GM23338 (cell line): ENCODE measurements at regions not wholly inside any gene's neighbourhood (a gene's known extent, or its start where the extent isn't known, plus 50 kb on each side); places are given as distances from the start of the nearest gene placed in this dataset.

Experiments used
- ATAC-seq: fragments of 200-7000 bp; cut with Tn5 transposase; 3 replicates; pipeline ENCODE4 v1.9.1; 2020
- DNase-seq: peaks from one replicate; pipeline ENCODE4 v3.0.0-alpha.2; 2015; ENCODE audit warnings: low spot score
- H2AFZ ChIP-seq: fragments of 200-600 bp; sonication (generic); 2 replicates; pipeline ENCODE4 v1.8.0; 2016; ENCODE audit warnings: antibody characterized with exemption, mild to moderate bottlenecking, moderate library complexity
- H3F3A ChIP-seq: fragments of 200-600 bp; sonication (generic); replicated peaks from 2 replicates; pipeline ENCODE4 v1.8.0; 2017; ENCODE audit warnings: antibody characterized with exemption, mixed run types, low read depth
- H3K27ac ChIP-seq: fragments of 200-600 bp; sonication (generic); 2 replicates; pipeline ENCODE4 v1.6.1; 2016; ENCODE audit warnings: low read depth
- H3K27me3 ChIP-seq: fragments of 200-600 bp; sonication (generic); 2 replicates; pipeline ENCODE4 v1.8.0; 2016; ENCODE audit warnings: mild to moderate bottlenecking, mixed run types, moderate library complexity; ENCODE audit not compliant: insufficient read depth
- H3K36me3 ChIP-seq: fragments of 200-600 bp; sonication (generic); 2 replicates; pipeline ENCODE4 v1.8.0; 2016; ENCODE audit warnings: mild to moderate bottlenecking; ENCODE audit not compliant: insufficient read depth
- H3K4me1 ChIP-seq: fragments of 200-600 bp; sonication (generic); 2 replicates; pipeline ENCODE4 v1.8.0; 2016; ENCODE audit warnings: mild to moderate bottlenecking, moderate library complexity; ENCODE audit not compliant: insufficient read depth
- H3K4me2 ChIP-seq: fragments of 200-600 bp; sonication (generic); 2 replicates; pipeline ENCODE4 v1.7.1; 2017; ENCODE audit warnings: mixed run types
- H3K4me3 ChIP-seq: fragments of 200-600 bp; sonication (generic); 2 replicates; pipeline ENCODE4 v1.6.1; 2016; ENCODE audit warnings: mixed run types
- H3K79me2 ChIP-seq: fragments of 200-600 bp; sonication (generic); replicated peaks from 2 replicates; pipeline ENCODE4 v1.8.0; 2017; ENCODE audit warnings: mild to moderate bottlenecking; ENCODE audit not compliant: insufficient read depth
- H3K9me2 ChIP-seq: fragments of 200-600 bp; sonication (generic); 2 replicates; pipeline ENCODE4 v1.8.0; 2017; ENCODE audit not compliant: insufficient read depth
- H4K20me1 ChIP-seq: fragments of 200-600 bp; sonication (generic); replicated peaks from 2 replicates; pipeline ENCODE4 v1.8.0; 2017; ENCODE audit warnings: mild to moderate bottlenecking; ENCODE audit not compliant: insufficient read depth
- H3K27ac Mint-ChIP-seq: 2 replicates; pipeline ENCODE4 v1.8.0; 2020; ENCODE audit warnings: inconsistent platforms, mild to moderate bottlenecking, moderate library complexity, mixed read lengths
- H3K27me3 Mint-ChIP-seq: 3 replicates; pipeline ENCODE4 v1.8.0; 2022; ENCODE audit warnings: low read depth, mild to moderate bottlenecking, moderate library complexity, mixed read lengths, inconsistent platforms; ENCODE audit not compliant: insufficient read depth, poor library complexity
- H3K36me3 Mint-ChIP-seq: 3 replicates; pipeline ENCODE4 v1.8.0; 2021; ENCODE audit warnings: low read depth, mild to moderate bottlenecking, inconsistent platforms, moderate library complexity, mixed read lengths
- H3K4me1 Mint-ChIP-seq: 3 replicates; pipeline ENCODE4 v1.8.0; 2020; ENCODE audit warnings: mild to moderate bottlenecking, inconsistent platforms, mixed read lengths
- H3K4me3 Mint-ChIP-seq: 3 replicates; pipeline ENCODE4 v1.8.0; 2021; ENCODE audit warnings: moderate library complexity, mild to moderate bottlenecking, inconsistent platforms, mixed read lengths
- H3K9me3 Mint-ChIP-seq: 3 replicates; pipeline ENCODE4 v1.8.0; 2020; ENCODE audit warnings: moderate library complexity, mild to moderate bottlenecking, inconsistent platforms, mixed read lengths
- CREB1 ChIP-seq: fragments of 250-450 bp; sonication (Bioruptor Pico); IDR thresholded peaks from 2 replicates; pipeline ENCODE4 v1.5.0; 2020; ENCODE audit warnings: low read depth, mild to moderate bottlenecking, moderate library complexity
- EZH2 ChIP-seq: fragments of 200-600 bp; sonication (generic); IDR thresholded peaks from one replicate; pipeline ENCODE4 v1.8.0; 2017; ENCODE audit warnings: antibody characterized with exemption, mild to moderate bottlenecking, low read depth; ENCODE audit not compliant: unreplicated experiment
- EZH2phosphoT487 ChIP-seq: fragments of 200-600 bp; sonication (generic); IDR thresholded peaks from one replicate; pipeline ENCODE4 v1.8.1; 2018; ENCODE audit warnings: antibody characterized with exemption; ENCODE audit not compliant: unreplicated experiment
- JUNB ChIP-seq: IDR thresholded peaks from one replicate; pipeline ENCODE4 v1.6.1; 2016; ENCODE audit warnings: antibody characterized with exemption; ENCODE audit not compliant: unreplicated experiment
- NANOG ChIP-seq: IDR thresholded peaks from 2 replicates; pipeline ENCODE4 v1.6.1; 2016; ENCODE audit warnings: antibody characterized with exemption, borderline replicate concordance
- POLR2AphosphoS5 ChIP-seq: IDR thresholded peaks from 2 replicates; pipeline ENCODE4 v1.6.1; 2016; ENCODE audit warnings: antibody characterized with exemption, low read depth
- STAT1 ChIP-seq: IDR thresholded peaks from one replicate; pipeline ENCODE4 v1.6.1; 2016; ENCODE audit warnings: antibody characterized with exemption; ENCODE audit not compliant: unreplicated experiment
- ZNF114 ChIP-seq: fragments of 250-450 bp; sonication (Bioruptor Pico); IDR thresholded peaks from 2 replicates; pipeline ENCODE4 v1.5.0; 2020; ENCODE audit warnings: mild to moderate bottlenecking, moderate library complexity
- ZNF331 ChIP-seq: fragments of 250-450 bp; sonication (Bioruptor Pico); IDR thresholded peaks from 2 replicates; pipeline ENCODE4 v1.5.0; 2020; ENCODE audit warnings: low read depth, mild to moderate bottlenecking, moderate library complexity
- TF ChIP-seq, protein P1 (sequence below): fragments of 250-450 bp; sonication (Bioruptor Pico); IDR thresholded peaks from 2 replicates; pipeline ENCODE4 v1.5.0; 2020; ENCODE audit warnings: mild to moderate bottlenecking, moderate library complexity
- TF ChIP-seq, protein P2 (sequence below): IDR thresholded peaks from one replicate; pipeline ENCODE4 v1.6.1; 2018; ENCODE audit warnings: antibody characterized with exemption; ENCODE audit not compliant: unreplicated experiment
- TF ChIP-seq, protein P3 (sequence below): IDR thresholded peaks from 2 replicates; pipeline ENCODE4 v1.6.1; 2016; ENCODE audit warnings: antibody characterized with exemption
- TF ChIP-seq, protein P4 (sequence below), 2 experiments: fragments of 200-600 bp in 1 of 2; sonication (generic) in 1 of 2; conservative IDR thresholded peaks; 2 replicates each; pipeline versions ENCODE4 v1.5.1 to v1.6.1; 2016 to 2017; ENCODE audit warnings: antibody characterized with exemption in 2 of 2, low read depth in 2 of 2, mild to moderate bottlenecking in 2 of 2, moderate library complexity in 1 of 2

DNA sequence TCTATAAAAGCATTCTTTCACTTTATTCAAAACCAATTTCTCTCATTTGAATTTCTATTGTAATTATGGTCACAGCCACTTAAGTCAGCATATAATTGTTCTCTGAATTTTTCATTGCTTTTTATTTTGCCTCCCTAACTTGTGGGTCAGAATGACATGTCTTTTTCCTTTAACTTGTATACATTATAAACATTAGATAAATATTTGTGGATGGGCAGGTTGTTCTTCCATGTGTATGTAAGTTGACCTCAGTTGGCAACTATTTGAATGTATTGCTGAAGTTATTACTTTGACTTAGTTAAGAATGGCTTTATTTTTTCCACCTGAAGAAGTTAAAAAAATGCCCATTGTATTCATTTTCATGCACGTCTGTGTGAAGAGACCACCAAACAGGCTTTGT, 83.0 kb upstream of the MAP3K7 start:
- ATAC-seq (no peak), DNase-seq (peak; percentile 14)
- Histone ChIP-seq H3K9me2 (peaks cover 14% of the 10 kb centered on the region), H3K4me1 (peaks cover 45% of the 10 kb centered on the region), H3K36me3 (no peaks in the 10 kb centered on the region), H3K4me2 (peak overlapping the region; percentile 52), H3K4me3 (peak overlapping the region; percentile 10), H4K20me1 (no peaks in the 10 kb centered on the region), H3K27me3 (no peaks in the 10 kb centered on the region), H3K27ac (peak overlapping the region; percentile 86), H2AFZ (no peak overlapping the region), H3F3A (0 out of 2 replicates have a peak, but pooled peaks cover 5% of the 10 kb centered on the region), H3K79me2 (no peaks in the 10 kb centered on the region)
- peaks cover 4% of the 10 kb centered on the region for H3K27me3 Mint-ChIP-seq
- peaks cover 30% of the 10 kb centered on the region for H3K4me1 Mint-ChIP-seq
- peaks cover 4% of the 10 kb centered on the region for H3K36me3 Mint-ChIP-seq
- no peaks in the 10 kb centered on the region; the same call in 2 of the 3 replicates for H3K9me3 Mint-ChIP-seq
- no peak overlapping the region for H3K4me3 Mint-ChIP-seq
- H3K27ac Mint-ChIP-seq = no peak overlapping the region
- TF ChIP-seq, protein P1, sequence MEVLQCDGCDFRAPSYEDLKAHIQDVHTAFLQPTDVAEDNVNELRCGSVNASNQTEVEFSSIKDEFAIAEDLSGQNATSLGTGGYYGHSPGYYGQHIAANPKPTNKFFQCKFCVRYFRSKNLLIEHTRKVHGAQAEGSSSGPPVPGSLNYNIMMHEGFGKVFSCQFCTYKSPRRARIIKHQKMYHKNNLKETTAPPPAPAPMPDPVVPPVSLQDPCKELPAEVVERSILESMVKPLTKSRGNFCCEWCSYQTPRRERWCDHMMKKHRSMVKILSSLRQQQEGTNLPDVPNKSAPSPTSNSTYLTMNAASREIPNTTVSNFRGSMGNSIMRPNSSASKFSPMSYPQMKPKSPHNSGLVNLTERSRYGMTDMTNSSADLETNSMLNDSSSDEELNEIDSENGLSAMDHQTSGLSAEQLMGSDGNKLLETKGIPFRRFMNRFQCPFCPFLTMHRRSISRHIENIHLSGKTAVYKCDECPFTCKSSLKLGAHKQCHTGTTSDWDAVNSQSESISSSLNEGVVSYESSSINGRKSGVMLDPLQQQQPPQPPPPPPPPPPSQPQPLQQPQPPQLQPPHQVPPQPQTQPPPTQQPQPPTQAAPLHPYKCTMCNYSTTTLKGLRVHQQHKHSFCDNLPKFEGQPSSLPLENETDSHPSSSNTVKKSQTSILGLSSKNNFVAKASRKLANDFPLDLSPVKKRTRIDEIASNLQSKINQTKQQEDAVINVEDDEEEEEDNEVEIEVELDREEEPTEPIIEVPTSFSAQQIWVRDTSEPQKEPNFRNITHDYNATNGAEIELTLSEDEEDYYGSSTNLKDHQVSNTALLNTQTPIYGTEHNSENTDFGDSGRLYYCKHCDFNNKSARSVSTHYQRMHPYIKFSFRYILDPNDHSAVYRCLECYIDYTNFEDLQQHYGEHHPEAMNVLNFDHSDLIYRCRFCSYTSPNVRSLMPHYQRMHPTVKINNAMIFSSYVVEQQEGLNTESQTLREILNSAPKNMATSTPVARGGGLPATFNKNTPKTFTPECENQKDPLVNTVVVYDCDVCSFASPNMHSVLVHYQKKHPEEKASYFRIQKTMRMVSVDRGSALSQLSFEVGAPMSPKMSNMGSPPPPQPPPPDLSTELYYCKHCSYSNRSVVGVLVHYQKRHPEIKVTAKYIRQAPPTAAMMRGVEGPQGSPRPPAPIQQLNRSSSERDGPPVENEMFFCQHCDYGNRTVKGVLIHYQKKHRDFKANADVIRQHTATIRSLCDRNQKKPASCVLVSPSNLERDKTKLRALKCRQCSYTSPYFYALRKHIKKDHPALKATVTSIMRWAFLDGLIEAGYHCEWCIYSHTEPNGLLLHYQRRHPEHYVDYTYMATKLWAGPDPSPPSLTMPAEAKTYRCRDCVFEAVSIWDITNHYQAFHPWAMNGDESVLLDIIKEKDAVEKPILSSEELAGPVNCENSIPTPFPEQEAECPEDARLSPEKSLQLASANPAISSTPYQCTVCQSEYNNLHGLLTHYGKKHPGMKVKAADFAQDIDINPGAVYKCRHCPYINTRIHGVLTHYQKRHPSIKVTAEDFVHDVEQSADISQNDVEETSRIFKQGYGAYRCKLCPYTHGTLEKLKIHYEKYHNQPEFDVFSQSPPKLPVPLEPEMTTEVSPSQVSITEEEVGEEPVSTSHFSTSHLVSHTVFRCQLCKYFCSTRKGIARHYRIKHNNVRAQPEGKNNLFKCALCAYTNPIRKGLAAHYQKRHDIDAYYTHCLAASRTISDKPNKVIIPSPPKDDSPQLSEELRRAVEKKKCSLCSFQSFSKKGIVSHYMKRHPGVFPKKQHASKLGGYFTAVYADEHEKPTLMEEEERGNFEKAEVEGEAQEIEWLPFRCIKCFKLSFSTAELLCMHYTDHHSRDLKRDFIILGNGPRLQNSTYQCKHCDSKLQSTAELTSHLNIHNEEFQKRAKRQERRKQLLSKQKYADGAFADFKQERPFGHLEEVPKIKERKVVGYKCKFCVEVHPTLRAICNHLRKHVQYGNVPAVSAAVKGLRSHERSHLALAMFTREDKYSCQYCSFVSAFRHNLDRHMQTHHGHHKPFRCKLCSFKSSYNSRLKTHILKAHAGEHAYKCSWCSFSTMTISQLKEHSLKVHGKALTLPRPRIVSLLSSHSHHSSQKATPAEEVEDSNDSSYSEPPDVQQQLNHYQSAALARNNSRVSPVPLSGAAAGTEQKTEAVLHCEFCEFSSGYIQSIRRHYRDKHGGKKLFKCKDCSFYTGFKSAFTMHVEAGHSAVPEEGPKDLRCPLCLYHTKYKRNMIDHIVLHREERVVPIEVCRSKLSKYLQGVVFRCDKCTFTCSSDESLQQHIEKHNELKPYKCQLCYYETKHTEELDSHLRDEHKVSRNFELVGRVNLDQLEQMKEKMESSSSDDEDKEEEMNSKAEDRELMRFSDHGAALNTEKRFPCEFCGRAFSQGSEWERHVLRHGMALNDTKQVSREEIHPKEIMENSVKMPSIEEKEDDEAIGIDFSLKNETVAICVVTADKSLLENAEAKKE = no peak
- TF ChIP-seq STAT1 = no peak
- no peak for TF ChIP-seq POLR2AphosphoS5
- no peak for TF ChIP-seq ZNF331 (CRISPR knock-in tag)
- no peak for TF ChIP-seq JUNB
- TF ChIP-seq, protein P2, sequence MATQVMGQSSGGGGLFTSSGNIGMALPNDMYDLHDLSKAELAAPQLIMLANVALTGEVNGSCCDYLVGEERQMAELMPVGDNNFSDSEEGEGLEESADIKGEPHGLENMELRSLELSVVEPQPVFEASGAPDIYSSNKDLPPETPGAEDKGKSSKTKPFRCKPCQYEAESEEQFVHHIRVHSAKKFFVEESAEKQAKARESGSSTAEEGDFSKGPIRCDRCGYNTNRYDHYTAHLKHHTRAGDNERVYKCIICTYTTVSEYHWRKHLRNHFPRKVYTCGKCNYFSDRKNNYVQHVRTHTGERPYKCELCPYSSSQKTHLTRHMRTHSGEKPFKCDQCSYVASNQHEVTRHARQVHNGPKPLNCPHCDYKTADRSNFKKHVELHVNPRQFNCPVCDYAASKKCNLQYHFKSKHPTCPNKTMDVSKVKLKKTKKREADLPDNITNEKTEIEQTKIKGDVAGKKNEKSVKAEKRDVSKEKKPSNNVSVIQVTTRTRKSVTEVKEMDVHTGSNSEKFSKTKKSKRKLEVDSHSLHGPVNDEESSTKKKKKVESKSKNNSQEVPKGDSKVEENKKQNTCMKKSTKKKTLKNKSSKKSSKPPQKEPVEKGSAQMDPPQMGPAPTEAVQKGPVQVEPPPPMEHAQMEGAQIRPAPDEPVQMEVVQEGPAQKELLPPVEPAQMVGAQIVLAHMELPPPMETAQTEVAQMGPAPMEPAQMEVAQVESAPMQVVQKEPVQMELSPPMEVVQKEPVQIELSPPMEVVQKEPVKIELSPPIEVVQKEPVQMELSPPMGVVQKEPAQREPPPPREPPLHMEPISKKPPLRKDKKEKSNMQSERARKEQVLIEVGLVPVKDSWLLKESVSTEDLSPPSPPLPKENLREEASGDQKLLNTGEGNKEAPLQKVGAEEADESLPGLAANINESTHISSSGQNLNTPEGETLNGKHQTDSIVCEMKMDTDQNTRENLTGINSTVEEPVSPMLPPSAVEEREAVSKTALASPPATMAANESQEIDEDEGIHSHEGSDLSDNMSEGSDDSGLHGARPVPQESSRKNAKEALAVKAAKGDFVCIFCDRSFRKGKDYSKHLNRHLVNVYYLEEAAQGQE = no peak
- no peak for TF ChIP-seq CREB1 (CRISPR knock-in tag)
- no peak for TF ChIP-seq NANOG
- TF ChIP-seq, protein P3, sequence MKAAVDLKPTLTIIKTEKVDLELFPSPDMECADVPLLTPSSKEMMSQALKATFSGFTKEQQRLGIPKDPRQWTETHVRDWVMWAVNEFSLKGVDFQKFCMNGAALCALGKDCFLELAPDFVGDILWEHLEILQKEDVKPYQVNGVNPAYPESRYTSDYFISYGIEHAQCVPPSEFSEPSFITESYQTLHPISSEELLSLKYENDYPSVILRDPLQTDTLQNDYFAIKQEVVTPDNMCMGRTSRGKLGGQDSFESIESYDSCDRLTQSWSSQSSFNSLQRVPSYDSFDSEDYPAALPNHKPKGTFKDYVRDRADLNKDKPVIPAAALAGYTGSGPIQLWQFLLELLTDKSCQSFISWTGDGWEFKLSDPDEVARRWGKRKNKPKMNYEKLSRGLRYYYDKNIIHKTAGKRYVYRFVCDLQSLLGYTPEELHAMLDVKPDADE = no peak
- TF ChIP-seq ZNF114 (CRISPR knock-in tag) = no peak
- TF ChIP-seq, protein P4, sequence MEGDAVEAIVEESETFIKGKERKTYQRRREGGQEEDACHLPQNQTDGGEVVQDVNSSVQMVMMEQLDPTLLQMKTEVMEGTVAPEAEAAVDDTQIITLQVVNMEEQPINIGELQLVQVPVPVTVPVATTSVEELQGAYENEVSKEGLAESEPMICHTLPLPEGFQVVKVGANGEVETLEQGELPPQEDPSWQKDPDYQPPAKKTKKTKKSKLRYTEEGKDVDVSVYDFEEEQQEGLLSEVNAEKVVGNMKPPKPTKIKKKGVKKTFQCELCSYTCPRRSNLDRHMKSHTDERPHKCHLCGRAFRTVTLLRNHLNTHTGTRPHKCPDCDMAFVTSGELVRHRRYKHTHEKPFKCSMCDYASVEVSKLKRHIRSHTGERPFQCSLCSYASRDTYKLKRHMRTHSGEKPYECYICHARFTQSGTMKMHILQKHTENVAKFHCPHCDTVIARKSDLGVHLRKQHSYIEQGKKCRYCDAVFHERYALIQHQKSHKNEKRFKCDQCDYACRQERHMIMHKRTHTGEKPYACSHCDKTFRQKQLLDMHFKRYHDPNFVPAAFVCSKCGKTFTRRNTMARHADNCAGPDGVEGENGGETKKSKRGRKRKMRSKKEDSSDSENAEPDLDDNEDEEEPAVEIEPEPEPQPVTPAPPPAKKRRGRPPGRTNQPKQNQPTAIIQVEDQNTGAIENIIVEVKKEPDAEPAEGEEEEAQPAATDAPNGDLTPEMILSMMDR (conservative IDR thresholded peaks at IDR 0.05; ENCODE audit: low read depth in 2 of 2) = no peak
- no peak for TF ChIP-seq EZH2phosphoT487
- no peak for TF ChIP-seq EZH2
